ENCODE measurements at regions not wholly inside any gene's neighbourhood (a gene's known extent, or its start where the extent isn't known, plus 50 kb on each side); places are given as distances from the start of the nearest gene placed in this dataset.

- no peaks in the 10 kb centered on the region for H3K27me3 ChIP-seq (ENCODE audit: control insufficient read depth, insufficient read depth, low read length)
- H3K27ac ChIP-seq (ENCODE audit: low read depth, low read length): no peak overlapping the region
- no peak overlapping the region for H3K4me3 ChIP-seq (ENCODE audit: low read length)
Observed at GRCh38 chr22:47805394-47805935, 1043.0 kb downstream of the TBC1D22A start.

GRCh38 chr22:47804281-47804680, 1041.8 kb downstream of the TBC1D22A start:
- H3K27ac ChIP-seq (ENCODE audit: low read depth, low read length): no peak overlapping the region
- no peaks in the 10 kb centered on the region for H3K4me1 ChIP-seq (ENCODE audit: control insufficient read depth, insufficient read depth, low read length)
- no peaks in the 10 kb centered on the region for H3K36me3 ChIP-seq (ENCODE audit: control insufficient read depth, insufficient read depth, low read length)
- H3K4me3 ChIP-seq (ENCODE audit: low read length): no peak overlapping the region
- H3K27me3 ChIP-seq (ENCODE audit: control insufficient read depth, insufficient read depth, low read length): no peaks in the 10 kb centered on the region
- no peak overlapping the region for H3K9ac ChIP-seq (ENCODE audit: low read length)

More at GRCh38 chr22:47805394-47805935, 1043.0 kb downstream of the TBC1D22A start:
- H3K9ac ChIP-seq (ENCODE audit: low read length): no peak overlapping the region
- H3K4me1 ChIP-seq (ENCODE audit: control insufficient read depth, insufficient read depth, low read length): no peaks in the 10 kb centered on the region
- H3K36me3 ChIP-seq (ENCODE audit: control insufficient read depth, insufficient read depth, low read length): no peaks in the 10 kb centered on the region

- Histone ChIP-seq H3K27me3 (ENCODE audit: control insufficient read depth, insufficient read depth, low read length) (no peaks in the 10 kb centered on the region), H3K4me3 (ENCODE audit: low read length) (no peak overlapping the region), H3K27ac (ENCODE audit: low read depth, low read length) (no peak overlapping the region), H3K9ac (ENCODE audit: low read length) (no peak overlapping the region), H3K36me3 (ENCODE audit: control insufficient read depth, insufficient read depth, low read length) (no peaks in the 10 kb centered on the region), H3K4me1 (ENCODE audit: control insufficient read depth, insufficient read depth, low read length) (no peaks in the 10 kb centered on the region)
Observed at GRCh38 chr22:47802421-47802820, 1040.0 kb downstream of the TBC1D22A start.

- H3K4me1 ChIP-seq (ENCODE audit: control insufficient read depth, insufficient read depth, low read length): no peaks in the 10 kb centered on the region
- no peaks in the 10 kb centered on the region for H3K36me3 ChIP-seq (ENCODE audit: control insufficient read depth, insufficient read depth, low read length)
- H3K9ac ChIP-seq (ENCODE audit: low read length): no peak overlapping the region
- H3K27ac ChIP-seq (ENCODE audit: low read depth, low read length): no peak overlapping the region
- no peaks in the 10 kb centered on the region for H3K27me3 ChIP-seq (ENCODE audit: control insufficient read depth, insufficient read depth, low read length)
- no peak overlapping the region for H3K4me3 ChIP-seq (ENCODE audit: low read length)
Observed at GRCh38 chr22:47801541-47802245, 1039.2 kb downstream of the TBC1D22A start.

- Histone ChIP-seq H3K27ac (ENCODE audit: low read depth, low read length) (no peak overlapping the region), H3K36me3 (ENCODE audit: control insufficient read depth, insufficient read depth, low read length) (no peaks in the 10 kb centered on the region), H3K9ac (ENCODE audit: low read length) (no peak overlapping the region), H3K27me3 (ENCODE audit: control insufficient read depth, insufficient read depth, low read length) (no peaks in the 10 kb centered on the region), H3K4me3 (ENCODE audit: low read length) (no peak overlapping the region), H3K4me1 (ENCODE audit: control insufficient read depth, insufficient read depth, low read length) (no peaks in the 10 kb centered on the region)
Observed at GRCh38 chr22:47798229-47798628, 1035.8 kb downstream of the TBC1D22A start.

- Histone ChIP-seq H3K4me3 (ENCODE audit: low read length) (no peak overlapping the region), H3K27me3 (ENCODE audit: control insufficient read depth, insufficient read depth, low read length) (no peaks in the 10 kb centered on the region), H3K36me3 (ENCODE audit: control insufficient read depth, insufficient read depth, low read length) (no peaks in the 10 kb centered on the region), H3K27ac (ENCODE audit: low read depth, low read length) (no peak overlapping the region), H3K9ac (ENCODE audit: low read length) (no peak overlapping the region), H3K4me1 (ENCODE audit: control insufficient read depth, insufficient read depth, low read length) (no peaks in the 10 kb centered on the region)
Observed at GRCh38 chr22:47797342-47797945, 1035.0 kb downstream of the TBC1D22A start.

- Histone ChIP-seq H3K27me3 (ENCODE audit: control insufficient read depth, insufficient read depth, low read length) (no peaks in the 10 kb centered on the region), H3K27ac (ENCODE audit: low read depth, low read length) (no peak overlapping the region), H3K4me1 (ENCODE audit: control insufficient read depth, insufficient read depth, low read length) (no peaks in the 10 kb centered on the region), H3K9ac (ENCODE audit: low read length) (no peak overlapping the region), H3K36me3 (ENCODE audit: control insufficient read depth, insufficient read depth, low read length) (no peaks in the 10 kb centered on the region), H3K4me3 (ENCODE audit: low read length) (no peak overlapping the region)
Observed at GRCh38 chr22:47796128-47796908, 1033.9 kb downstream of the TBC1D22A start.

GRCh38 chr22:47795477-47796127, 1033.2 kb downstream of the TBC1D22A start:
- Histone ChIP-seq H3K27me3 (ENCODE audit: control insufficient read depth, insufficient read depth, low read length) (no peaks in the 10 kb centered on the region), H3K4me3 (ENCODE audit: low read length) (no peak overlapping the region), H3K9ac (ENCODE audit: low read length) (no peak overlapping the region), H3K36me3 (ENCODE audit: control insufficient read depth, insufficient read depth, low read length) (no peaks in the 10 kb centered on the region), H3K27ac (ENCODE audit: low read depth, low read length) (no peak overlapping the region), H3K4me1 (ENCODE audit: control insufficient read depth, insufficient read depth, low read length) (no peaks in the 10 kb centered on the region)

- no peak overlapping the region for H3K4me3 ChIP-seq (ENCODE audit: low read length)
- H3K27me3 ChIP-seq (ENCODE audit: control insufficient read depth, insufficient read depth, low read length): no peaks in the 10 kb centered on the region
- H3K9ac ChIP-seq (ENCODE audit: low read length): no peak overlapping the region
- H3K4me1 ChIP-seq (ENCODE audit: control insufficient read depth, insufficient read depth, low read length): no peaks in the 10 kb centered on the region
- H3K27ac ChIP-seq (ENCODE audit: low read depth, low read length): no peak overlapping the region
- no peaks in the 10 kb centered on the region for H3K36me3 ChIP-seq (ENCODE audit: control insufficient read depth, insufficient read depth, low read length)
Observed at GRCh38 chr22:47794851-47795250, 1032.4 kb downstream of the TBC1D22A start.

GRCh38 chr22:47793304-47794101, 1031.1 kb downstream of the TBC1D22A start:
- no peak overlapping the region for H3K9ac ChIP-seq (ENCODE audit: low read length)
- no peaks in the 10 kb centered on the region for H3K36me3 ChIP-seq (ENCODE audit: control insufficient read depth, insufficient read depth, low read length)
- H3K27me3 ChIP-seq (ENCODE audit: control insufficient read depth, insufficient read depth, low read length): no peaks in the 10 kb centered on the region
- no peak overlapping the region for H3K4me3 ChIP-seq (ENCODE audit: low read length)
- no peak overlapping the region for H3K27ac ChIP-seq (ENCODE audit: low read depth, low read length)
- H3K4me1 ChIP-seq (ENCODE audit: control insufficient read depth, insufficient read depth, low read length): no peaks in the 10 kb centered on the region

- Histone ChIP-seq H3K4me1 (ENCODE audit: control insufficient read depth, insufficient read depth, low read length) (no peaks in the 10 kb centered on the region), H3K4me3 (ENCODE audit: low read length) (no peak overlapping the region), H3K27me3 (ENCODE audit: control insufficient read depth, insufficient read depth, low read length) (peaks cover 4% of the 10 kb centered on the region), H3K36me3 (ENCODE audit: control insufficient read depth, insufficient read depth, low read length) (no peaks in the 10 kb centered on the region), H3K9ac (ENCODE audit: low read length) (no peak overlapping the region), H3K27ac (ENCODE audit: low read depth, low read length) (no peak overlapping the region)
Observed at GRCh38 chr22:47789171-47789570, 1026.7 kb downstream of the TBC1D22A start.
